Activated CD4-positive, alpha-beta T cell treated with anti-CD3 and anti-CD28 coated beads, Interleukin-2, Interleukin-6, amounts not matched to agents 100 ng/mL and 50 ng/mL, durations not matched to agents 16 hours and 8 hours (primary cell): ENCODE measurements at regions not wholly inside any gene's neighbourhood (a gene's known extent, or its start where the extent isn't known, plus 50 kb on each side); places are given as distances from the start of the nearest gene placed in this dataset.
"Not testable (repeated sequence)": the region's sequence is repeated elsewhere in the genome, so short reads cannot be mapped to it uniquely, and the experiment has no call there.

Experiments
- DNase-seq: peaks from one replicate; pipeline ENCODE4 v3.0.0-alpha.2; 2020

DNA sequence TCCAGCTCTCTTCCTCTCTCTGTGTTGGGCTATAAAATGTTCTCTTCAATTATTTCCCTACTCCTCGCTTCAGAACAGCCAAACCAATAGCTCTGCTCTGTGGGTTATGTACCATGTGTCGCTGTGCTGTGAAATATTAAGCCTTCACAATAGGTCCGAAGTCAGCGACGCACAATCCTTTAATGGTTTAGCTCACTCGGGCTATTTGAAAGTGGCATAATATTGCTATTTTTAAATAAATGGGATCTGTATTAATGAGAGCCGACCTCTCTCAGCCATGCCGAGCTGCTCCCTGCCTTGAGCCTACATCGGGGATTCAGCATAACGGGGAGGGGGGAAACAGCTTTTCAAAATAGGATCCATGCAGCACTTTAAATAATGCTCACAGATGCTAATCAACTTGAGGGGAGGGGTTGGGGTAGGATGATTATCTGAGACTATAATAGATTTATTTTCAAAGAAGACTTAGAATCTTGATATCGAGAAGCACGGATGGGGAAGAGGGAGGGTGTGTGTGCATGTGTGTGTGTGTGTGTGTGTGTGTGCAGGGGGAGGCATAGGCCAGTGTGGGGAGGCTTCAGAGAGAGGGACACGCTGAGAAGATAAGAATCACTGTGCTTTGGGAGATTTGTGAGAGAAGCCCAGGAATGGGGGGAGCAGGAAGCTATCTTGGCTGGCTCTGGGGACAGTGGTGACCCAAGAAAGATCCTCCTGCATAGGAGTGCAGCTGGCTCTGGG lies 271.5 kb downstream of the NXPE2 start:
- DNase-seq, result no peak

DNA sequence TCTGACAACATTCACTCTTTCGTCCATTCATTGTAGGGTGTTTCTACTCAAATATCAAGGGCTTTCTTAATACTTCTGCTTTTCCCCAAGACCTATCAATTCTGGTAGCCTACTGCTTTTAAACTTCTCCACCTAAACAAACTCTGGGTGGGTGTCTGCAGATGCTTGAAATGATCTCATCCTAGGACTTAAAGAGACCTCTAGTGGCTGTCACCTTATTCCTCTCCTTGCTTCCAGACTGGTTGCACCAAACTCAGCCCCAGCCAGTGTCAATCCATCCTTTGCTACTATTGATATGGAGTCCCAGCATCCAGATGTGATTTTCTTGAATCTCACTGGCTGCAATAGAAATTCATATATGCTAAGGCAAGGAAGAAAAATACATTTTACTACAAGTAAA lies 274.7 kb downstream of the NXPE2 start:
- no peak for DNase-seq

DNA sequence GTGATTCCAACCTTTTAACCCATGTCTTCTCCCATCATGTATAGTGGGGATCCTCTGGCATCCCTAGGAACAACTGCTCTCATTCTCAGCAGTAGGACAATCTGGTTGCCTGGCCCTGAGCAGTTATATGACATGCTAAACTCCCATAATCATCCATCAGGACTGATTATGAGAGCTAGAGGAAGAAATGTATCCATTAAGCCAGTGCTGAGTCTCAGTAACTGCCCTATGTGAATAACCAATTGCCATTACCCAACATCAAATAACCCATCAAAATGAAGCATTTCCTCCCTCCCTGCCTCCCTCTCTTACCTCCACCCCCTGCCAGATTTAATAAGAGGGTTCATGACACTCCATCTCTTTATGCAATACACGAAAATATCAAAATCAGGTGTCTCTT lies 277.6 kb downstream of the NXPE2 start:
- no peak for DNase-seq

DNA sequence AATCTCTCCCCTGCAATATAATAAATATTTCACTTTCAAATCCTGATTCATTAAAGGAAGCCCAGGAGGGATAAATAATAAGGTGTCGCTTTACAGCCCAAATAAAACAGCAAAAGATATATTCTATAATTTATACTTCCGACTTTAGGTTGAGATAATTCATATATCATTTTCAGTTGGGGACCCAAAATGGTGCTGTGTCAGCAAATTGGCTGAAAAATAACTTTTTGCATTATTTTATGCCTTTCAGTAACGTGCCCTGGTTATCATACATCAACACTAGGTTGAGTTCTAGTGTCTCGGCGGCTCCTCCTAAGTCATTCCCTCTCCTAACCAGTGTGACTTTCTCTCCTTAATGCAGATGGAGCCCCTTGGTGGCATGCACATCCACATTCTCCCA lies 278.2 kb downstream of the NXPE2 start:
- no peak for DNase-seq

DNA sequence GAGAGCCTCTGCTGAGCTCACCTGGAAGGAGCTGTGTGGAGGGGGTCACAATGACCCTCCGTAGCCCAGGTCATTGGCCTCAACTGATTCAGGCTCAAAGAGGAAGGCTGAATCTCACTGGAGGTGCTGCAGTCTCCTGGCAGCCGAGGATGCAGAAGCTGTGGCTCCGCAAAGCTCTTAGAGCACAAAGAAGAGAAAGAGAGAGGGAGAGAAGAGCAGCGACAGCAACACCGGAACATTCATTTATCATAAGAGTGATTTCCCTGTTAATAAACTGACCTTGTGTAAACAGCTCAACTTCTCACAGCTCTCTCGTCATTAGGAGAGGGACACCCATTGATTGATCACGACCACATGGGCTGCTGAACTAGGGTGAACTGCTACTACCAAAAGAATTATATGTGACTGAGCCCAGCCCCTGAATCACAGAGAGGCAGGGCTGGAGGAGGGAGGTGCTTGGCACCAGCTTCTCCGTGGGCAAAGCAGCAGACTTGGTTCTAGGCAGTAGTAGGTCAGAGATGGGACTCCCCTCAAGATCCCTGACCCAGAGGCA lies 281.7 kb downstream of the NXPE2 start:
- no peak for DNase-seq

DNA sequence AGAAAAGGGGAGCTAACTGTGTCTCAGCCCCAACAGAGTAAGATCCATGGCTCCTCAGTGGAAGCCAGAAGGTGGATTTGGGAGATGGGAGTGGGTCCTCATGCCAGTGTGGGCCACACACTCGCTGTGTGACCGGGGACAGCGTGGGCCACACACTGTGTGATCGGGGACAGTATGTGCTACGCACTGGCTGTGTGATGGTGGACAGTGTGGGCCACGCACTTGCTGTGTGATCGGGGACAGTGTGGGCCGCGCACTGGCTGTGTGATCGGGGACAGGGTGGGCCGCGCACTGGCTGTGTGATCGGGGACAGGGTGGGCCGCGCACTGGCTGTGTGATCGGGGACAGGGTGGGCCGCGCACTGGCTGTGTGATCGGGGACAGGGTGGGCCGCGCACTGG lies 282.5 kb downstream of the NXPE2 start:
- not testable (repeated sequence) for DNase-seq

DNA sequence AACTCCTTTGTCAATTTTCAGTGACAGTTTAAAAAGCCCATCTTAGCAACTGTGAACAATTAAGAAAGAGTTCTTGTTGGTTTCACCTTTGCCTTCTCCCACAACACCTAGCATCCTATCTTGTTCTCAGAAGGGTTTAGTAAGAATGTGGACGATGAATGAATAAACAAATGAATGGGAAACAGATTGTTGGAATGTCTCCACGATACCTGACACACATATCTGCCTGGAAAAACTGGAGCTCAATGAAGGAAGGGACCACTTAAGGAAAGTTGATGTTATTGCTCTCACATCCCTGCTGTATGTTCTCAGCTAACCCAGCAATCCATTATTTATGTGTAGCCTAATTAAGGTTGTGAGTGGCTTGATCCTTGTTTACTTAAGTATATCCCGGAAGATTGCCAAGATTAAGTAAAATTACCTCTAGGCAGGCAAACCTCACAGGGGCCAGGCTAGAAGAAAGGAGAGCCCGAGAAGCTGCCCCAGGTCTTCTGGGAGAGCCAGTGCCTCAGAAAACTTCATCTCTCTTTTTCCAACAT lies 286.4 kb downstream of the NXPE2 start:
- no peak for DNase-seq

DNA sequence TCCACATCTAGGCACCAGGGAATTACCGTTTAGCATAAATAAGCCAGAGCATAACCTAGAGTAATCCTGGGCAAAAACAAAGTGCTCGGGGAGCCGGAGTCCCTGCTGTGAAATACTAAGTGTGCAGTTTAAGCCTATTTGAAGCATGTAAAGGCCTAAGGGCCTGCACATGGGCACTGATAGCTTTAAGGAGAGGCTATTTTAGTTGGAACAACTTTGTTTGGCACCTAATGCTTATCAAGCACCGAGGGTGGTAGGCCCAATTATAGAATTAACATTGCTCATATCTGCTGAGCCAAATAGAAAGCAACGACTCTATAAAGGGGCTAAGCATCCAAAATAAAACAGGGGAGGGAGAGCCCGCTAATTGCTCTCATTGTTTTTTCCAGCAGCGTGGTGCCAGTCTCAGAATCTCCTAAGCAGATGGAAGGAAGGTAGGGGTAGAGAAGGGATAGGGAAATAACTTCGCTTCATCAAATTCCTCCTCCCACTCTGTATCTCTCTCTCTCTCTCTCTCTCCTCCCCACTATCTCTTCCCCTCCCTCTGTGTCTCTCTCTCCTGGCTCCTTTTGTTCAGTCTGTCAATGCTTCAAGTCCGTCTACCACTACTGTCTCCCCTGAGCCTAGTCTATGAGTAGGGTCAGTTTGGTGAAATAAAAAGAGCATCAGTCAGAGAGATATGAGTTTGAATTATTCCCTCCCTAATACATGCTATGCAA lies 292.8 kb downstream of the NXPE2 start:
- DNase-seq, result no peak

DNA sequence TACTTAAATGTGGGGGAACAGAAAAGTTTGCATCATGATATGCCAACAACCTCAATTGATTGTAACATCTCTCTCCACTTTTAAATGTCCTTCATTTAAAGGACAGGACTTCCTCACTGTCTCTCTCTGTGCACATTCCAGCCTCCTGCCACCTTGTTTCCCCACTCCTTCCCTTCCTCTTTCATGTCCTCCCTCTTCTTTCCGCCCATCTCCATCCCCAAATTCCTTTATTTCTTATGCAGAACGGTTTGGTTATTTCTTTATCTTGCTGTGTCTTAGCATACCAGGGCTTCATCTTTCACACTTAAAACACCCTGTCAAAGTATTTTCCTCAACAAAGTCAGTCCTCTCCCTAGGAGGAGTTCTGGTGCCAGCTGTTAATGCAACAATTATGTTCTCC lies 293.8 kb downstream of the NXPE2 start:
- no peak for DNase-seq

DNA sequence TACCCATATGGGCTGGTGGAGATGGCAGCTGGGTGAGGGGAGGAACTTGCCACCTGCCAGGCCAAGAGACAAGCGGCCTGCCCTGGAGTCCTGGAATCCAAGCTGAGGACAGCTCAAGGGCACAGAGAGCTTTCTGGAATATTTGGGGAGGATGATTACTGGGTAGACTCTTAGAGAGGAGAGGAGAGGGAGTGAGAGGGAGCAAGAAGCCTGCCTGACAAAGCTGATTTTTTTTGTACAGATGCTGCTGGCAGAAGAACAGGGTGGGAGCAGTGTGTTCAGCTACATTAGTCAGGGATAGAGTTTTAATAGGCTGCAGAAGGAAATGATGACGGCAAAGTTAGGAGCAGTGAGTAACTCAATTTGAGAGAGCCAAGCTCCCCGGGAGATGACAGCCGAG lies 299.3 kb downstream of the NXPE2 start:
- no peak for DNase-seq

DNA sequence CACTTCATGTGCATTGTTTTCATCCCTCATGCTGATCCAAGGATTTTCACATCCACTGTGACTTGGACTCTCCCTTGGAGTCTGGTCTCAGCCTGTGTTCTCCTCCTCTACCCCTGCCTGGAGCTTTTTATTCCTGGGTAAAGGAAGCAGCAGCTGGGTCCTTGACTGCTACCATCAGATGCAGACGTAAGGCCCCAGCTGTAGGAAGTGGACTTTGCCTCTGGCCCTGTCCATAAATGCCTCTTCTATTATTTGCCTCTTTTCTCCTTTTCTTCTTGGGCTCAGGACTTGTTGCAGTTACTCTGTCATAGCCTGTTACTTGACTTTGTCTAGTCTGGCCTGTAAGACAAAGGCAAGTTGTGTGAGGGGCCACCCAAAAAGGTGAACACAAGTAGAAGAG lies 303.8 kb downstream of the NXPE2 start:
- DNase-seq, result no peak

DNA sequence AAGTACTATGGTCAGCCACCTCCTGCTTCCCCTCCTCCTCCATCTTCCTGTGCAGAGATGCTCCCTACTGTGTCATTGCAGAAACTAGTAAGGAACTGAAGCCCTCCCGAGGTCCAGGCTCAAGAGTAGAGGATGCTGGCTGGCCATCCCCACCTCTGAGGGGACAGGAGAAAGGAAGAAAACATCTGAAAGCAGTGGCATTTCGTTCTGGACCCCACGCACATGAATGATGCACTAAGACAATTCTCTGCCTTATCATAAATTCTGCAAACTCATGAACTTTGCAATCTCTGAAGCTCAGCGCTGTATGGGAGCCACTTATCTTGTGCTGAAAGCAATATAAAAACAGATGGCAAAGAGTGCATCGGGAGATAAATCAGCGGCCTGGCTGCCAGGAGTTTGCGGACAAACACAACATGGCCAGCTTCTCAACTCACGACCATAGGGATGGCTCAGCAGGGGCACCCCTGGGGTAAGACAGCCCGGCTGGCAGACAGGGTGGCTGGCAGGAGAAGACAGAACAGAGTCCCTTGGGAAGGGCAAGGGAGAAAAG lies 306.4 kb downstream of the NXPE2 start:
- DNase-seq, result no peak

DNA sequence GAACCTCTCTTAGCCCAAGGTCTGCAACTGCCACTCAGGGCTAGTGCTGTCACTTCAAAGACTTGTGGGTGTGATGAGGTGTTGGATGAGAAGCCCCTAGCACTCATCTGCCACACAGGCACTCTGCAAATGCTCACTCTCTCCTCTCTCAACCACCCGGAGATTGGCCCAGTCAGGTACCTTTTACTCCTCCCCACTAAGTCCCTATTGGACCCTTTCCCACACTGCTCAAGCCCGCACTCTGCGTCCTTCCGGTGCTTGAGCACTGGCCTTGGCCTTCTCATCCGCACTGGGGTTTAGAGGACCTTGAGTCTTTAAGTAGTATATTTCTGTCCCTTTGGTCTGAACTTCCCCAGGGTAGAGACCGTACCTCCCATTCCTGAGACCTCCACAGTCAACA lies 308.0 kb downstream of the NXPE2 start:
- DNase-seq, result no peak

DNA sequence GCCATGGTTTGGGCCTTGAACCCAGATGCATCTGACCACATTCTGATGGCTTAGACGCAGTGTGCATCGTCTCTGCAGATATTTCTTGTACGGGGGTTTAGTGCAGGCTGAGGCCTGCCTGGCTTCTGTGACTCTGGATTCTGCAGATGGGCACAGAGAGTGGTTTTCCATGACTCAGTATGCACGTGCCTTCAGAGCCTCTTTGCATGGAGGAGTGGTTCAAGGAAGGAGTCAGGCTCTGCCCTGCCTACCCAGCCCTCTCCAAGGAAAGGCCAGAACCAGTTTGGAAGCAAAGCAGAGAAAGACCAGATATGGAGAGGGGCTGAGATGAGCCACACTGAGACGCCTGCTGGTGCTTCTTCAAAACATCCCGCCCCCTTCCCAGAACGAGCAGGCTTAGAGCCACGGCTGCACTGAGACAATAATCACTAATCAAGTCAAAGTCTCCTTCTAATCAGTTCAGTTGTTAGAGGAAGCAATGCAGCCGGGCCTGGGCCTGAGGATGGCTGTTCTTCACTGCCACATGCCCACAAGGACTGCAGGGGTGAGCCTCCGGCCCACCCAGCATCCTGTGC lies 308.9 kb downstream of the NXPE2 start:
- no peak for DNase-seq

DNA sequence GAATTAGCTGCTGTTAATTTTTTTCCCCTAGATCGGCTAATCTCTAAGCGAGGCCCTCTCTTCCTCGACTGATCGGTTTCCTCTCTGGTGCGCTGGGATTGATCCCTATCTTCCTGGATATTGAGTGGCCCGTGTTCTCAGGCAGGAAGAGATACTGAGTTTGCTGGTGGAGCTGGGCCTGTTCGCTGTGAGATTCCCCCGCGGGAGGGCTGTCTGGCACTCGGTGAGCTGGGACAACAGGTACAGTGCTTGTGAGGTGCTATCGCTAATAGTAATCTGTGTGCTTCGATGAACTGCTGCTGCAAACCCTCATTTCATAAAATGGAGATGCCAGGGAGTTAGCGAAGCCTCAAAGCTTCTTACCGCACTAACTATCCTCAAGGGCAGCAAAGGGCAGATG lies 310.3 kb downstream of the NXPE2 start:
- no peak for DNase-seq

DNA sequence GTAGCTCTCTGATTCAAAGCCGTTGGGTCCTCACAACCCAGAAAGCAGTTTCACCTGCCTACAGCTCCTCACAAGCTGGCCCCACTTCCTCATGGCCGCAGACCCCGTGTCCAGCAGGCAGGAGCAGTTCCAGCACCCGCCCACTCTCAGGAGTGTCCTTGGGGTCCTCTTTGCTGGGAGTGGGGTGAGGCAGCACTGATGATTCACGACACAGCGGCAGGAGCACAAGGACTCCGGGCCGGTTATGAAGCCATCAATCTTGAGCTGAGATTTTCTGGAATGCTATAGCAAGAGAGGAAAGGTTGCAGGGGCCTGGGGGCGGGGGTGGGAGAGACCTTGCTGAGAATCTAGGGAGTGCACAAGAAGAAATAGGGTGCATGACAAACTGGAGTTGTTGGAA lies 311.2 kb downstream of the NXPE2 start:
- no peak for DNase-seq

DNA sequence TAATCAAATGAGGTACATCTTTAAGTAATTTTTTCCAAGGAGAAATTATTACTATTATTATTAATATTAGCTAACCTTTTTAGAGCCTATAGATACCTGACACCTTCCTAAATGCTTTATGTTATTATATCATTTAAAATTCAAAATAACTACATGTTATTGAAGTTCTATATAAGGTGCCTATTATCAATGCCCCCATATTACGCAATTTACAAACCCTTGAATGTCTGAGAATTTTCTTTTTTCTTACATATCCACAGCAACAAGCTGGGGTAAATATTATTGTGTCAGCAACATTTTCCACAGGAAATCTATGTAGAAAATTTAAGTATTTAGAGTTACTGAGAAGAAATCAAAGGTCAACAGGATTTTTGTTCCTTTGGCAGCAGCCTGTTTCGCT lies 327.3 kb downstream of the NXPE2 start:
- no peak for DNase-seq

DNA sequence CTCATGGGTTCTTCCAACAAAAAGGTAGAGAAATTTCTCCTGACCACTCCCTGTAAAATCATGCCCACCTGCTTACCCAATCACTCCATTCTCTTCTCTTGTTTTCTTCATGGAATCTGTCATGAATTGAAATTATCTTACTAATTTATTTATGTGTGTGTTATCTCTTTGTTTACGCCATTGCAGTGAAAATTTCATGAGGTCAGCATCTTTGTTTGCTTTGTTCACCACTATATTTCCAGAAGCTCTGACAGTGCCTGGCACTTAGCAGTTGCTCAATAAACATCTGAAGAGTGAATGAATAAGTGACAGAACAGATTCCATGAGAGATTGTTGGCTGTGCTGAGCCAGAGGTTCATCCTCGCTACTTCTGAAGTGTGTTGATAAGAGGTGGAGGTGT lies 329.5 kb downstream of the NXPE2 start:
- DNase-seq, result no peak

DNA sequence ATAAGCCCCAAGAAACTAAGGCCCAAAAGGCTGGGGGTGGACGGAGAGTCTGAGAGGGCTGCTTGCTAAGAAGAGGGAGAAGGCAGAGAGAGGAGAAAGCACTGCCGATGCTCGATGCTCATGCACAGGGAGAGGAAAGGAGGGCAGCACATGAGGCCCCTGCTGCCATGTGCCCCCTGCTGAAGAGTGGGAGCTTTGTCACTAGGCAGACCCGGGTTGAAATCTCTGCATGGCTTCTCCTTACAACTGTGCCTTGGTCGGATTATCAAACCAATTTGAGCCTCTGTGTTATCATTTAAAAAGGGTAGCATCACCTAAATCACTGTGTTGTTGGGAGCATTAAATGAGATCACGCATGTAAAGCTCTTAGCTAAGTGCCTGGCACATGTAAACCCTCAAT lies 330.5 kb downstream of the NXPE2 start:
- no peak for DNase-seq

DNA sequence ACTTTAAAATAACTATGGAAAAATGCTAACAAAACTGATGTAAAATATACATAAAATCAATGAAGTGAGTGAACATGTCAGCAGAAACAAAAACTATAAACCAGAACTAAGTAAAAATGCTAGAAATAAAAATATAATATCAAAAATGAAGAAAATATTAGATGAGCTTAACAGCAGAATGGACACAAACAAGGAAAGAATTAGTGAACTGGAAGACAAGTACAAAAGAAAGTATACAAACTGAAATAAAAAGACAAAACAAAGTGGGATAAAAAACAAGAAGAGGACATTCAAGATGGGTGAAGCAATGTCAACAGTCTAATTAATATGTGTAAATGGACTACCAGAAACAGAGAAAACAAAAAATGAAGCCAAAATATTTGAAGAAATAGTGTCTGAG lies 339.2 kb downstream of the NXPE2 start:
- no peak for DNase-seq

DNA sequence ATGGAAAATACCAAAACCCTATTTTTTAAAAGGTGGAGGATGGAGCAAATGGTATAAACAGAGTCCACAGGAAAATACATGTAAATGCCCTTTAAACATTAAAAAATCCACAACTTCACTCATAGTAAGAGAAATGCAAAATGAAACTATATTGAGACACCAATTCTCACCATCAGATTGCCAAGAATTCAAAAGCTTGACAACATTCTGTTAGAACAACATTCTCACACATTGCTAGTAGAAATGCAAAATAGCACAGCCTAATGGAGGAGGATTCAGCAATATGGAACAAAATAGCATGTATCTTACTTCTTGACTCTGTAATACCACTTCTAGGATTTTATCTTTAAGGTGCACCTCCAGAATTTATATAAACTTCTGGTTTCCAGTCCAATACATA lies 351.8 kb downstream of the NXPE2 start:
- DNase-seq, result no peak

DNA sequence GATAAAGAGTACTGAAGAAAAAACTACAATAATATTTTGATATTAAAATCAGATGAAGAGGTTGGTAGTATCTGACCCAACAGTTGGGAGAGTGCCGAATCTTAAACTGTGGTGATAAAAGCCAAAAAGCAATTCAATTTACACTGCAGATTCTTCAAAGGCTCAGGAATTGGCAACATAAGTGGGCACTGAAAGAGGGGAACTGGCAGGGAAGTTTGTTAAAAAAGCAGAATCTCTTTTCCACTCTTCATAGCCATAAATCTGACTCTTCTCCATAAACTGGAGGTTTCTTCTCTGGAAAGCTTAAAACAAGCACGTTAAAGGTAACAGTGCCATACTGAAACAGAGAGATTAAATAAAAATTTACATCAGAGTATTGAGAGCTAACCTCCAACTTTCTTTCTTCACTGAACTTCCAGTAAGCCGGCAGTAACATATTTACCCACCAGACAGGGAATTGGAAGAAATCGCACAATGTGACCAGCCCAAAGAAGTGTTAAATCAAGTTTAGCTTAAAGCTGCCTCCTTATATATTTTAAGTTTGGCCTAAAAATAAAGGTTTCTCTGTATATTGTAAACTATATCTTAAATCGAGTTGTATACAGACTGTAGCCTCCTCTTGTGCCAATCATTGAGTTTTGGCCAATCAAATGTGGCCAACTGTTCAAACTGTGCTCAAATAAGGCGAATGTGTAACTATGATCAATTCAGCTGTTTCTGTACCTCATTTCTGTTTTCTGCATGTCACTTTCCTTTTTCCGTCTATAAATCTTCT lies 358.3 kb downstream of the NXPE2 start:
- DNase-seq, result no peak

DNA sequence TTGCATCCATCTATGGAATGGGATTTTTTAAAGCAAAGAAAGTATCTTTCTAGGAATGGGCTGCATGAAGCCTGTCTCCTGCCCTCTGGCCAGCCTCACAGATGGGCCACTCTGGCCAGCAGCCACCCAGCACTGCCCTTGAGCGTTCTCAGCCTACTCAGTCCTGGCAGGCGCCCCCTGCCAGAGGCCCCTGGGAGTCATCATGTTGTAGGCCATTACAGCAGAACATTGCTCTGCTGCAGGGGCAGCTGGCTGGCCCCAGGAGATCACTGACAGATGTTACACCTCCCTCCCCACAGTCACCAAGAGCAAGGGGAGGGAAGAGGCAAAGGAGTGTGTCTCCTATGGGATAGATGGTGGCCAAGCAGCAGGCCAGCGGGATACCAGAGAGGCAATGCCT lies 363.7 kb downstream of the NXPE2 start:
- DNase-seq, result no peak
